ENCODE measurements at regions not wholly inside any gene's neighbourhood (a gene's known extent, or its start where the extent isn't known, plus 50 kb on each side); places are given as distances from the start of the nearest gene placed in this dataset.

DNA sequence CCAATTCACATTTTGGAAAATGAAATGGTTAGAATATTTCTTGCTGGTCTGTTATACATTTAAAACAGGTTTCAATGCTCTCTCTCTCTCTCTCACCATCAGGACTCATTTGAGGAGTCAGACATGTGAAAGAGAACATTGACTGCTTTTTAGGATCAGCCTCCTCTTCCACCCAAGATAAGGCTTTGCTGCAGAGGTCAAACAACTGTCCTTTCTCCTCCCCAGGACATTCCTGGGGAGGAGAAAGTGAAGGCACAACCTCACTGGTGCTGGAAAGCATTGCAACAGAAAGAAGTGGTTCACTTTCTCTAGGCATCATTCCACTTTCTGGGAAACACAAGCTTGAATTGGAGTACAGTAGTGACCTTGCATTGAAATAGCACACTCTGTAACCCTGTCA is 409.1 kb upstream of the NR2F2 start:
- no peaks in the 10 kb centered on the region for H3K36me3 Mint-ChIP-seq (ENCODE audit: insufficient read depth, unreplicated experiment)
- no peaks in the 10 kb centered on the region for H3K9me3 Mint-ChIP-seq (ENCODE audit: low read depth, unreplicated experiment)
- TF ChIP-seq CTCF (IDR thresholded peaks at IDR 0.05; ENCODE audit: unreplicated experiment): no peak
- no peak overlapping the region for H3K4me3 Mint-ChIP-seq (ENCODE audit: low read depth, unreplicated experiment)
- no peaks in the 10 kb centered on the region for H3K4me1 Mint-ChIP-seq (ENCODE audit: low read depth, unreplicated experiment)
- no peak for DNase-seq
- BruUV-seq (replicated peaks): no TSS peak
- intact Hi-C loops (cut with micrococcal nuclease; ENCODE audit: unreplicated experiment): loop anchor here (5.0 to 10.0 kb wide), 3 partner anchors 253 to 426 kb away; no protein-coding TSS in a partner anchor
- H3K27ac Mint-ChIP-seq (ENCODE audit: unreplicated experiment): no peak overlapping the region
- H3K27me3 Mint-ChIP-seq (ENCODE audit: unreplicated experiment): no peaks in the 10 kb centered on the region
- CTCF ChIA-PET: interaction anchor here (1.8 kb wide), 1 partner anchor 406 kb away, joined by 7 read pairs; no protein-coding TSS in a partner anchor

- Mint-ChIP-seq H3K27ac (ENCODE audit: unreplicated experiment) (no peak overlapping the region), H3K9me3 (ENCODE audit: low read depth, unreplicated experiment) (no peaks in the 10 kb centered on the region), H3K36me3 (ENCODE audit: insufficient read depth, unreplicated experiment) (no peaks in the 10 kb centered on the region), H3K4me3 (ENCODE audit: low read depth, unreplicated experiment) (no peak overlapping the region), H3K27me3 (ENCODE audit: unreplicated experiment) (no peaks in the 10 kb centered on the region), H3K4me1 (ENCODE audit: low read depth, unreplicated experiment) (no peaks in the 10 kb centered on the region)
- CTCF ChIA-PET: interaction anchor here (1.8 kb wide), 1 partner anchor 405 kb away, joined by 7 read pairs; no protein-coding TSS in a partner anchor
- peak; percentile 25 for TF ChIP-seq CTCF (IDR thresholded peaks at IDR 0.05; ENCODE audit: unreplicated experiment)
- DNase-seq: peak; percentile 34
- intact Hi-C loops (cut with micrococcal nuclease; ENCODE audit: unreplicated experiment): loop anchor here (1.0 to 10.0 kb wide), 4 partner anchors 252 to 425 kb away; no protein-coding TSS in a partner anchor
- BruUV-seq (replicated peaks): no TSS peak
Measured at GRCh38 chr15:95922431-95922830, 408.1 kb upstream of the NR2F2 start.

GRCh38 chr15:95923792-95924191 is 406.7 kb upstream of the NR2F2 start:
- no peak overlapping the region for H3K4me3 Mint-ChIP-seq (ENCODE audit: low read depth, unreplicated experiment)
- H3K9me3 Mint-ChIP-seq (ENCODE audit: low read depth, unreplicated experiment): no peaks in the 10 kb centered on the region
- no peak overlapping the region for H3K27ac Mint-ChIP-seq (ENCODE audit: unreplicated experiment)
- intact Hi-C loops (cut with micrococcal nuclease; ENCODE audit: unreplicated experiment): loop anchor here (5.0 to 10.0 kb wide), 3 partner anchors 251 to 424 kb away; no protein-coding TSS in a partner anchor
- DNase-seq: no peak
- no peaks in the 10 kb centered on the region for H3K36me3 Mint-ChIP-seq (ENCODE audit: insufficient read depth, unreplicated experiment)
- no peaks in the 10 kb centered on the region for H3K4me1 Mint-ChIP-seq (ENCODE audit: low read depth, unreplicated experiment)
- H3K27me3 Mint-ChIP-seq (ENCODE audit: unreplicated experiment): no peaks in the 10 kb centered on the region
- CTCF ChIA-PET: no interaction called here
- no TSS peak for BruUV-seq (replicated peaks)
- TF ChIP-seq CTCF (IDR thresholded peaks at IDR 0.05; ENCODE audit: unreplicated experiment): no peak

DNA sequence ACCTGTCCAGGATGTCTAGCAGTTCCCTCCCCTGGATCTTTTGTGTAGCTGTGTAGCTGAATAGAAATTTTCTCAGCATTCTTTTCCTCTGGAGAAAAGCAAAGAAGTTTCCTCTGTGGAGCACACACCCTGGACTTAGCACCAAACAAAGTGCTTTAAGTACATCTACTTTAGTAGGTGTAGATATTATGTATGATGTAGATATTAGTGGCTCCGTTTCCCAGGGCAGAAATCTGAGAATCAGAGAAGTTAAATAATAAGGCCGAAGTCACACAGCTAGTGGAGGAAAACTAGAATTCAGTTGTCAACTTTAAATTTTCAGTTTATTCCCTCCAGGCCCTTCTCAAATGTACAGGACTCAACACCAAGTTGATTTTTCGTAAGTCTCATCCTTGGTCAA is 401.7 kb upstream of the NR2F2 start:
- no peak overlapping the region for H3K4me3 Mint-ChIP-seq (ENCODE audit: low read depth, unreplicated experiment)
- CTCF ChIA-PET: no interaction called here

More for the DNA sequence above, 401.7 kb upstream of the NR2F2 start:
- no peak for TF ChIP-seq CTCF (IDR thresholded peaks at IDR 0.05; ENCODE audit: unreplicated experiment)
- Mint-ChIP-seq H3K36me3 (ENCODE audit: insufficient read depth, unreplicated experiment) (no peaks in the 10 kb centered on the region), H3K27me3 (ENCODE audit: unreplicated experiment) (no peaks in the 10 kb centered on the region), H3K27ac (ENCODE audit: unreplicated experiment) (no peak overlapping the region), H3K4me1 (ENCODE audit: low read depth, unreplicated experiment) (no peaks in the 10 kb centered on the region), H3K9me3 (ENCODE audit: low read depth, unreplicated experiment) (no peaks in the 10 kb centered on the region)
- no TSS peak for BruUV-seq (replicated peaks)
- intact Hi-C loops (cut with micrococcal nuclease; ENCODE audit: unreplicated experiment): loop anchor here (10.0 kb wide), 2 partner anchors 246 to 336 kb away; no protein-coding TSS in a partner anchor
- no peak for DNase-seq

Measured in Calu3 (cell line).